GM12878 (cell line): ENCODE measurements at regions not wholly inside any gene's neighbourhood (a gene's known extent, or its start where the extent isn't known, plus 50 kb on each side); places are given as distances from the start of the nearest gene placed in this dataset.

ENCODE experiments used
- ATAC-seq: fragments of 200-7000 bp; cut with Tn5 transposase; 3 replicates; pipeline ENCODE4 v1.9.1; 2020; ENCODE audit warnings: mild to moderate bottlenecking, moderate library complexity
- BruUV-seq: library from RNA; stranded (reverse); fragments of 400-500 nt; replicated peaks from 2 replicates; lab custom pipeline; 2021; lab: Mats Ljungman, UMichigan
- CTCF ChIA-PET: fragments of 300-600 bp; sonication (Branson Sonifier 250); formaldehyde crosslinking; extraction: SDS; loops from one replicate; lab custom pipeline; 2021; ENCODE audit warnings: inconsistent platforms; lab: Yijun Ruan, JAX
- POLR2A ChIA-PET: fragments of 350-600 bp; formaldehyde crosslinking; extraction: SDS; loops from one replicate; lab custom pipeline; 2021; ENCODE audit warnings: inconsistent platforms; lab: Charles Lee
- RAD21 ChIA-PET: fragments of 300-600 bp; sonication (Branson Sonifier 250); formaldehyde crosslinking; loops from one replicate; lab custom pipeline; 2023; ENCODE audit warnings: antibody characterized with exemption; ENCODE audit not compliant: unreplicated experiment; lab: Charles Lee
- SMC1A ChIA-PET: fragments of 300-600 bp; sonication (Branson Sonifier 250); formaldehyde crosslinking; loops from one replicate; lab custom pipeline; 2023; ENCODE audit not compliant: unreplicated experiment, uncharacterized antibody; lab: Charles Lee
- DNase-seq: peaks from one replicate; pipeline ENCODE4 v3.0.0-alpha.2; 2011; ENCODE audit warnings: low read depth, low spot score
- FAIRE-seq: peaks from 3 replicates; lab custom pipeline; 2011; peaks lifted over from hg19 to GRCh38; lab: Jason Lieb, UNC
- H2AFZ ChIP-seq: 2 replicates; pipeline ENCODE4 v1.6.0; 2011; ENCODE audit warnings: low read depth, low read length, control low read depth; ENCODE audit not compliant: control insufficient read depth
- H3K27ac ChIP-seq: 2 replicates; pipeline ENCODE4 v1.5.1; 2011; ENCODE audit warnings: control low read depth; ENCODE audit not compliant: control insufficient read depth, insufficient read depth
- H3K27me3 ChIP-seq, 2 experiments: replicated peaks in 1 of 2; 2 replicates each; pipeline versions ENCODE4 v1.6.0 to v1.6.1; 2011; ENCODE audit warnings: low read length in 1 of 2; ENCODE audit not compliant: control insufficient read depth in 2 of 2, insufficient read depth in 2 of 2
- H3K36me3 ChIP-seq, 2 experiments: 2 replicates each; pipeline ENCODE4 v1.5.1; 2011; ENCODE audit warnings: low read length in 1 of 2; ENCODE audit not compliant: control insufficient read depth in 2 of 2, insufficient read depth in 2 of 2
- H3K4me1 ChIP-seq: 2 replicates; pipeline ENCODE4 v1.6.1; 2011; ENCODE audit warnings: mild to moderate bottlenecking, low read length, moderate library complexity, mixed read lengths; ENCODE audit not compliant: control insufficient read depth, insufficient read depth
- H3K4me2 ChIP-seq: 2 replicates; pipeline ENCODE4 v1.6.0; 2011; ENCODE audit warnings: control low read depth; ENCODE audit not compliant: control insufficient read depth, insufficient read depth
- H3K4me3 ChIP-seq: fragments of 200-600 bp; sonication (generic); 2 replicates; pipeline ENCODE4 v1.5.1; 2016
- H3K79me2 ChIP-seq: 2 replicates; pipeline ENCODE4 v1.6.0; 2011; ENCODE audit warnings: low read length; ENCODE audit not compliant: control insufficient read depth, insufficient read depth
- H3K9ac ChIP-seq: 2 replicates; pipeline ENCODE4 v1.8.0; 2011; ENCODE audit warnings: low read length, control low read depth, mixed read lengths; ENCODE audit not compliant: control insufficient read depth, insufficient read depth
- H3K9me3 ChIP-seq: replicated peaks from 3 replicates; pipeline ENCODE4 v1.5.1; 2011; ENCODE audit warnings: mild to moderate bottlenecking, low read length; ENCODE audit not compliant: control insufficient read depth, insufficient read depth
- H4K20me1 ChIP-seq: 2 replicates; pipeline ENCODE4 v1.6.0; 2011; ENCODE audit not compliant: control insufficient read depth, insufficient read depth
- BMI1 ChIP-seq: fragments of 450-650 bp; IDR thresholded peaks from 2 replicates; pipeline ENCODE4 v1.6.1; 2016; ENCODE audit warnings: mild to moderate bottlenecking, moderate library complexity, borderline replicate concordance
- E2F8 ChIP-seq: fragments of 450-650 bp; IDR thresholded peaks from 2 replicates; pipeline ENCODE4 v1.6.1; 2018; ENCODE audit warnings: mild to moderate bottlenecking, low read depth, moderate library complexity; ENCODE audit not compliant: partially characterized antibody
- EZH2 ChIP-seq: IDR thresholded peaks from 2 replicates; pipeline ENCODE4 v1.6.1; 2012; ENCODE audit warnings: low read depth, mild to moderate bottlenecking, control low read depth, inconsistent platforms, low read length, borderline replicate concordance; ENCODE audit not compliant: control insufficient read depth
- HDAC6 ChIP-seq: fragments of 200-600 bp; sonication (generic); IDR thresholded peaks from one replicate; pipeline ENCODE4 v1.8.0; 2017; ENCODE audit warnings: antibody characterized with exemption; ENCODE audit not compliant: unreplicated experiment
- HDGF ChIP-seq: fragments of 450-650 bp; IDR thresholded peaks from 2 replicates; pipeline ENCODE4 v1.6.1; 2016; ENCODE audit warnings: antibody characterized with exemption
- IRF4 ChIP-seq: IDR thresholded peaks from 2 replicates; pipeline ENCODE4 v1.6.1; 2011; ENCODE audit warnings: low read depth, low read length
- KLF5 ChIP-seq: fragments of 450-650 bp; IDR thresholded peaks from 2 replicates; pipeline ENCODE4 v1.6.1; 2014; ENCODE audit warnings: mild to moderate bottlenecking; ENCODE audit not compliant: partially characterized antibody
- POLR2AphosphoS5 ChIP-seq: IDR thresholded peaks from 2 replicates; pipeline ENCODE4 v1.6.1; 2011; ENCODE audit warnings: mild to moderate bottlenecking, low read length, inconsistent platforms
- RBBP5 ChIP-seq: fragments of 200-600 bp; sonication (generic); conservative IDR thresholded peaks from 2 replicates; pipeline ENCODE4 v1.6.1; 2016
- RFX5 ChIP-seq: IDR thresholded peaks from 2 replicates; pipeline ENCODE4 v1.6.1; 2011; ENCODE audit warnings: low read depth, low read length, improper control_type of control experiment
- SMAD1 ChIP-seq: fragments of 450-650 bp; IDR thresholded peaks from 2 replicates; pipeline ENCODE4 v1.6.1; 2018; ENCODE audit warnings: mild to moderate bottlenecking, low read depth; ENCODE audit not compliant: partially characterized antibody
- ZNF687 ChIP-seq: fragments of 450-650 bp; IDR thresholded peaks from 2 replicates; pipeline ENCODE4 v1.6.1; 2017; ENCODE audit warnings: mild to moderate bottlenecking, moderate library complexity
- WGBS: methylation state at CpG from one replicate; pipeline ENCODE4 v1.1.6; 2016; ENCODE audit warnings: low lambda C conversion rate; ENCODE audit not compliant: insufficient replicate concordance, insufficient coverage; ENCODE audit errors: missing lambda C conversion rate; 5-methylcytosine and 5-hydroxymethylcytosine counted together
- in situ Hi-C: fragments of 300-500 bp; cut with MboI; formaldehyde crosslinking; loops from 9 replicates; pipeline ENCODE4 v1.14.3; 2018; ENCODE audit warnings: mixed read lengths
- intact Hi-C: fragments of 100-400 bp; cut with micrococcal nuclease; formaldehyde crosslinking; loops from one replicate; pipeline ENCODE4 v1.14.2; 2022; ENCODE audit not compliant: unreplicated experiment

- DNase-seq (no peak), FAIRE-seq (no peak), ATAC-seq (no peak)
- H3K79me2 ChIP-seq, result no peaks in the 10 kb centered on the region
- CTCF ChIA-PET, result no interaction called here
- TF ChIP-seq IRF4, result no peak
- SMC1A ChIA-PET, result no interaction called here
- WGBS, result 89% methylated on average over 5 of the region's 6 CpGs
- RAD21 ChIA-PET, result no interaction called here
- no peaks in the 10 kb centered on the region for H3K36me3 ChIP-seq
- H3K27me3 ChIP-seq, result no peaks in the 10 kb centered on the region
- POLR2A ChIA-PET, result no interaction called here
- H3K4me2 ChIP-seq, result no peak overlapping the region
- no peak overlapping the region for H2AFZ ChIP-seq
- no peaks in the 10 kb centered on the region for H4K20me1 ChIP-seq
- no peak overlapping the region for H3K4me3 ChIP-seq
- in situ Hi-C loops (no loop called here), intact Hi-C loops (no loop called here)
- H3K9ac ChIP-seq, result no peak overlapping the region
- no peak overlapping the region for H3K27ac ChIP-seq
- H3K9me3 ChIP-seq, result no peaks in the 10 kb centered on the region
- BruUV-seq, result no TSS peak
- no peaks in the 10 kb centered on the region for H3K4me1 ChIP-seq
Measured at GRCh38 chr16:27600381-27600780, 50.4 kb downstream of the KATNIP start.

GRCh38 chr16:27602103-27602502 lies 52.2 kb downstream of the KATNIP start:
- 67% methylated on average over 4 of the region's 4 CpGs for WGBS
- no peak for FAIRE-seq
- Histone ChIP-seq H3K4me2 (no peak overlapping the region), H4K20me1 (no peaks in the 10 kb centered on the region), H3K4me1 (no peaks in the 10 kb centered on the region), H3K79me2 (no peaks in the 10 kb centered on the region), H3K27ac (no peak overlapping the region), H3K9me3 (no peaks in the 10 kb centered on the region), H3K36me3 (no peaks in the 10 kb centered on the region), H3K9ac (no peak overlapping the region), H3K27me3 (no peaks in the 10 kb centered on the region), H3K4me3 (no peak overlapping the region), H2AFZ (no peak overlapping the region)
- no peak for ATAC-seq
- POLR2A ChIA-PET, result interaction anchor here (0.8 kb wide), 1 partner anchor 41 kb away, joined by 3 read pairs; no protein-coding TSS in a partner anchor
- in situ Hi-C loops, result no loop called here
- intact Hi-C loops, result no loop called here
- DNase-seq, result no peak
- RAD21 ChIA-PET, result no interaction called here
- no TSS peak for BruUV-seq
- CTCF ChIA-PET, result no interaction called here
- SMC1A ChIA-PET, result interaction anchor here (0.6 kb wide), 1 partner anchor 245 kb away, joined by 3 read pairs; no protein-coding TSS in a partner anchor
- TF ChIP-seq EZH2 (no peak), HDGF (no peak), KLF5 (no peak), RFX5 (no peak), E2F8 (no peak), POLR2AphosphoS5 (no peak), RBBP5 (no peak), BMI1 (no peak), HDAC6 (no peak), ZNF687 (no peak), SMAD1 (no peak)
